Muscle of arm (tissue), 1 donor: ENCODE measurements at regions not wholly inside any gene's neighbourhood (a gene's known extent, or its start where the extent isn't known, plus 50 kb on each side); places are given as distances from the start of the nearest gene placed in this dataset.

Source experiments
- DNase-seq: peaks from one replicate; pipeline ENCODE4 v3.0.0-alpha.2; 2013

- DNase-seq: no peak
Observed at GRCh38 chr7:55639640-55640039, 67.3 kb upstream of the VOPP1 start.

GRCh38 chr7:55629051-55629677 is 56.9 kb upstream of the VOPP1 start:
- no peak for DNase-seq

GRCh38 chr7:55624813-55625212 is 52.5 kb upstream of the VOPP1 start:
- no peak for DNase-seq

- DNase-seq: no peak
Observed at GRCh38 chr7:55623617-55624016, 51.3 kb upstream of the VOPP1 start.

GRCh38 chr7:55622241-55622640 is 49.9 kb upstream of the VOPP1 start:
- DNase-seq: no peak
